Raji (cell line): ENCODE measurements at regions not wholly inside any gene's neighbourhood (a gene's known extent, or its start where the extent isn't known, plus 50 kb on each side); places are given as distances from the start of the nearest gene placed in this dataset.

Experiments used
- POLR2A ChIP-seq: IDR thresholded peaks from 2 replicates; pipeline ENCODE4 v1.6.1; 2011; ENCODE audit warnings: low read depth, low read length, control low read depth; ENCODE audit not compliant: insufficient read depth

GRCh38 chr20:48457193-48458002 is 370.4 kb downstream of the PREX1 start:
- no peak for TF ChIP-seq POLR2A

GRCh38 chr20:48456366-48457192 is 371.2 kb downstream of the PREX1 start:
- TF ChIP-seq POLR2A = no peak

GRCh38 chr20:48455651-48456365 is 372.0 kb downstream of the PREX1 start:
- TF ChIP-seq POLR2A = no peak

GRCh38 chr20:48454671-48455490 is 372.9 kb downstream of the PREX1 start:
- no peak for TF ChIP-seq POLR2A

- TF ChIP-seq POLR2A = no peak
These were observed 374.2 kb downstream of the PREX1 start for GRCh38 chr20:48453477-48454093.

GRCh38 chr20:48451401-48451800 is 376.4 kb downstream of the PREX1 start:
- TF ChIP-seq POLR2A = no peak

GRCh38 chr20:48448666-48449600 is 378.9 kb downstream of the PREX1 start:
- no peak for TF ChIP-seq POLR2A

GRCh38 chr20:48447456-48447855 is 380.3 kb downstream of the PREX1 start:
- TF ChIP-seq POLR2A = no peak

- TF ChIP-seq POLR2A = no peak
These were observed 382.0 kb downstream of the PREX1 start for GRCh38 chr20:48445827-48446226.

- TF ChIP-seq POLR2A = no peak
These were observed 383.6 kb downstream of the PREX1 start for GRCh38 chr20:48444249-48444648.

GRCh38 chr20:48440916-48441315 is 386.9 kb downstream of the PREX1 start:
- TF ChIP-seq POLR2A = no peak

- no peak for TF ChIP-seq POLR2A
These were observed 390.7 kb downstream of the PREX1 start for GRCh38 chr20:48437146-48437545.

- no peak for TF ChIP-seq POLR2A
These were observed 394.6 kb downstream of the PREX1 start for GRCh38 chr20:48433178-48433577.
